SK-N-SH (cell line): ENCODE measurements at regions not wholly inside any gene's neighbourhood (a gene's known extent, or its start where the extent isn't known, plus 50 kb on each side); places are given as distances from the start of the nearest gene placed in this dataset.

Experiments used
- CTCF ChIA-PET: fragments of 300-600, 350-600 bp; formaldehyde crosslinking; extraction: SDS; loops from one replicate; lab custom pipeline; 2021; lab: Yijun Ruan, JAX
- POLR2A ChIA-PET: fragments of 350-600 bp; sonication (Branson Sonifier 250); formaldehyde crosslinking; extraction: SDS; loops from one replicate; lab custom pipeline; 2020; ENCODE audit warnings: antibody characterized with exemption, inconsistent platforms; lab: Yijun Ruan, JAX
- DNase-seq: peaks from one replicate; pipeline ENCODE4 v3.0.0; 2012
- H2AFZ ChIP-seq: fragments of 200-600 bp; sonication (generic); 2 replicates; pipeline ENCODE4 v1.8.1; 2016; ENCODE audit warnings: antibody characterized with exemption, mild to moderate bottlenecking, low read depth
- H3F3A ChIP-seq: fragments of 200-600 bp; sonication (generic); replicated peaks from 2 replicates; pipeline ENCODE3; 2016; ENCODE audit warnings: antibody characterized with exemption, mild to moderate bottlenecking; ENCODE audit not compliant: insufficient read depth
- H3K27ac ChIP-seq, 2 experiments: fragments of 200-500 bp in 1 of 2; fragments of 200-600 bp in 1 of 2; sonication (Bioruptor generic) in 1 of 2; sonication (generic), shearing (Covaris generic) in 1 of 2; 2 replicates each; pipeline versions ENCODE4 v1.5.1 to v1.6.1; 2014 to 2016; ENCODE audit warnings: low read depth in 2 of 2, inconsistent platforms in 1 of 2, low read length in 1 of 2, mild to moderate bottlenecking in 1 of 2, mixed read lengths in 1 of 2
- H3K27me3 ChIP-seq: fragments of 200-600 bp; sonication (generic), shearing (Covaris generic); 2 replicates; pipeline ENCODE4 v1.6.1; 2016; ENCODE audit warnings: mixed run types; ENCODE audit not compliant: insufficient read depth
- H3K36me3 ChIP-seq, 2 experiments: fragments of 200-500 bp in 1 of 2; fragments of 200-600 bp in 1 of 2; sonication (Bioruptor generic) in 1 of 2; sonication (generic) in 1 of 2; replicated peaks in 1 of 2; 2 replicates each; pipeline versions ENCODE3 to v1.5.1; 2014 to 2016; ENCODE audit warnings: low read length in 1 of 2, mild to moderate bottlenecking in 1 of 2; ENCODE audit not compliant: insufficient read depth in 2 of 2, control insufficient read depth in 1 of 2
- H3K4me1 ChIP-seq, 2 experiments: fragments of 200-500 bp in 1 of 2; fragments of 200-600 bp in 1 of 2; sonication (Bioruptor generic) in 1 of 2; sonication (generic), shearing (Covaris generic) in 1 of 2; 2 replicates each; pipeline versions ENCODE4 v1.5.1 to v1.6.1; 2014 to 2016; ENCODE audit warnings: low read depth in 1 of 2, low read length in 1 of 2, mixed run types in 1 of 2; ENCODE audit not compliant: insufficient read depth in 2 of 2, control insufficient read depth in 1 of 2
- H3K4me2 ChIP-seq: fragments of 200-600 bp; sonication (generic), shearing (Covaris generic); 2 replicates; pipeline ENCODE4 v1.6.1; 2017; ENCODE audit warnings: mixed run types
- H3K4me3 ChIP-seq, 2 experiments: fragments of 200-500 bp in 1 of 2; fragments of 200-600 bp in 1 of 2; sonication (Bioruptor generic) in 1 of 2; sonication (generic), shearing (Covaris generic) in 1 of 2; 2 replicates each; pipeline versions ENCODE4 v1.5.1 to v1.8.1; 2014 to 2016; ENCODE audit warnings: low read depth in 2 of 2, inconsistent platforms in 1 of 2, low read length in 1 of 2, mild to moderate bottlenecking in 1 of 2, mixed read lengths in 1 of 2, moderate library complexity in 1 of 2
- H3K79me2 ChIP-seq: fragments of 200-600 bp; sonication (generic); 2 replicates; pipeline ENCODE4 v1.8.1; 2017; ENCODE audit warnings: mild to moderate bottlenecking; ENCODE audit not compliant: insufficient read depth
- H3K9ac ChIP-seq: fragments of 200-600 bp; sonication (generic); 2 replicates; pipeline ENCODE4 v1.6.1; 2017; ENCODE audit warnings: mixed run types
- H3K9me2 ChIP-seq: fragments of 200-600 bp; sonication (generic); 2 replicates; pipeline ENCODE4 v1.6.1; 2017; ENCODE audit warnings: mixed run types
- H3K9me3 ChIP-seq: fragments of 200-600 bp; sonication (generic); 2 replicates; pipeline ENCODE4 v1.6.1; 2017; ENCODE audit warnings: mixed run types, mild to moderate bottlenecking, moderate library complexity
- H4K20me1 ChIP-seq: fragments of 200-600 bp; sonication (generic); 2 replicates; pipeline ENCODE4 v1.6.1; 2017; ENCODE audit warnings: mild to moderate bottlenecking, mixed run types; ENCODE audit not compliant: insufficient read depth
- EZH2phosphoT487 ChIP-seq: fragments of 200-600 bp; sonication (generic); IDR thresholded peaks from 2 replicates; pipeline ENCODE4 v1.6.1; 2017; ENCODE audit warnings: low read depth, mixed run types, mild to moderate bottlenecking, antibody characterized with exemption, moderate library complexity, borderline replicate concordance
- FOSL2 ChIP-seq: IDR thresholded peaks from 2 replicates; pipeline ENCODE4 v1.4.0; 2012; ENCODE audit warnings: low read depth, mild to moderate bottlenecking, moderate library complexity, borderline replicate concordance
- FOXJ3 ChIP-seq: sonication (generic); formaldehyde crosslinking; IDR thresholded peaks from 2 replicates; pipeline ENCODE4 v1.5.1; 2020; ENCODE audit warnings: mild to moderate bottlenecking, missing genetic modification reagents
- GABPA ChIP-seq: IDR thresholded peaks from 2 replicates; pipeline ENCODE4 v1.4.0; 2012; ENCODE audit warnings: low read depth, mild to moderate bottlenecking
- GATA2 ChIP-seq: sonication (generic); formaldehyde crosslinking; IDR thresholded peaks from 2 replicates; pipeline ENCODE4 v1.5.0; 2020; ENCODE audit warnings: mild to moderate bottlenecking, missing genetic modification reagents
- JUND ChIP-seq: IDR thresholded peaks from 2 replicates; pipeline ENCODE4 v1.4.0; 2012
- MEF2A ChIP-seq: IDR thresholded peaks from 2 replicates; pipeline ENCODE4 v1.4.0; 2012; ENCODE audit warnings: low read depth, borderline replicate concordance
- NFIC ChIP-seq: IDR thresholded peaks from 2 replicates; pipeline ENCODE4 v1.4.0; 2012; ENCODE audit warnings: borderline replicate concordance
- NRF1 ChIP-seq: IDR thresholded peaks from 2 replicates; pipeline ENCODE4 v1.6.1; 2012; ENCODE audit warnings: low read depth, mild to moderate bottlenecking, low read length
- POLR2AphosphoS5 ChIP-seq: IDR thresholded peaks from 2 replicates; pipeline ENCODE4 v1.6.1; 2012; ENCODE audit warnings: low read depth, low read length
- RCOR1 ChIP-seq: fragments of 150-350 bp; IDR thresholded peaks from 2 replicates; pipeline ENCODE4 v1.6.1; 2017; ENCODE audit warnings: antibody characterized with exemption, low read length
- REST ChIP-seq: IDR thresholded peaks from 2 replicates; pipeline ENCODE4 v1.6.1; 2012; ENCODE audit warnings: mild to moderate bottlenecking, low read depth, low read length, moderate library complexity
- RFX5 ChIP-seq: IDR thresholded peaks from 2 replicates; pipeline ENCODE4 v1.6.1; 2012; ENCODE audit warnings: mild to moderate bottlenecking, improper control_type of control experiment, low read length
- SIN3A ChIP-seq: IDR thresholded peaks from 2 replicates; pipeline ENCODE4 v1.6.1; 2012; ENCODE audit warnings: low read depth, mild to moderate bottlenecking, low read length, moderate library complexity, borderline replicate concordance
- SMC3 ChIP-seq: IDR thresholded peaks from 2 replicates; pipeline ENCODE4 v1.6.1; 2012; ENCODE audit warnings: low read depth, low read length, improper control_type of control experiment
- TCF12 ChIP-seq: IDR thresholded peaks from 2 replicates; pipeline ENCODE4 v1.4.0; 2012
- ZBTB33 ChIP-seq: IDR thresholded peaks from 2 replicates; pipeline ENCODE4 v1.4.0; 2012; ENCODE audit warnings: low read depth, borderline replicate concordance
- WGBS: methylation state at CpG from one replicate; pipeline ENCODE4 v1.1.6; 2017; ENCODE audit warnings: low lambda C conversion rate; 5-methylcytosine and 5-hydroxymethylcytosine counted together
- TF ChIP-seq, protein P1 (sequence below): IDR thresholded peaks from 2 replicates; pipeline ENCODE4; 2012

DNA sequence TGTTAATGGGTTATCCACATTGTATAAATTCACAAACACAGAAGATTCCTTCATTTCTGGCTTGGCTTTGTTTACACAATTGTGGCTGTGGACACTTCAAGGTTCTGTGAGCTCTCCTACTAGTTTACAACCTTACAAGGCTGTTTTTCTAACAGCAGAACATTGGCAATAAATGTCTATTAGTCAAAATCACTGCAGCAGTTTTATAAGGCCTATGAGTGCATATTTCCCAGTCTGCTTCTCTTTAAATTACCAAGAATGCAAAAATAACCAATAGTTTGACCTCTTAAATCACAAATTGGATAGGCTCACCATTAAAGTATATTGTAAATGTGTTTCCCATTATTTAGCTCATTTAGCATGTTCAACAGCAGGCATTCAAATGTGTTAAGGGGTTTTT lies 239.2 kb downstream of the DKK2 start:
- no peak for DNase-seq
- CTCF ChIA-PET, result interaction anchor here (0.6 kb wide), 1 partner anchor 22 kb away, joined by 3 read pairs; no protein-coding TSS in a partner anchor

DNA sequence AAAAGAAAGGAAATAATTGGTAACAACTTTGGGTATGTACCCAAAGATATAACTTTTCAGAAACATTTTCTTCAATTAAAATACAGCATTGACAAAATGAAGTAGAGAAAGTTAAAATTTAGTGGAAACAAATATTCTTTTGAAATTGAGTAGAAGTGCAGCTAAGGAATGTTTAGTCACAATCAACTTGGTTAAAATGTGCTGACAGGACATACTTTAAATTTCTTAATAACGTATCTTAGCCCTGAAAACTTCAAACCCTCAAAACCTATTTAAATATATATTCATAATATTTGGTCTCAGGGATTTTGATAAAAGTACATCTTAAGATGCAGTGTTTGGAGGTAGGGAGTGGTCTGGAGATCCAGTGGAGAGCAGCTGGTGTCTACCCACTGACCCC lies 240.8 kb downstream of the DKK2 start:
- Histone ChIP-seq H3K9me3 (no peaks in the 10 kb centered on the region), H3K9ac (no peak overlapping the region), H2AFZ (no peak overlapping the region), H3K9me2 (no peaks in the 10 kb centered on the region), H3K27me3 (no peaks in the 10 kb centered on the region), H3K4me2 (no peak overlapping the region), H4K20me1 (no peaks in the 10 kb centered on the region), H3K36me3 (no peaks in the 10 kb centered on the region), H3K79me2 (no peaks in the 10 kb centered on the region), H3K27ac (no peak overlapping the region), H3F3A (no peaks in the 10 kb centered on the region), H3K4me3 (no peak overlapping the region), H3K4me1 (no peaks in the 10 kb centered on the region)
- 55% methylated on average over 1 of the region's 1 CpG for WGBS
- no peak for DNase-seq
- POLR2A ChIA-PET, result no interaction called here
- no peak for TF ChIP-seq RCOR1
- no peak for TF ChIP-seq SMC3
- TF ChIP-seq REST, result no peak
- no peak for TF ChIP-seq RFX5
- TF ChIP-seq NRF1, result no peak
- no peak for TF ChIP-seq POLR2AphosphoS5
- TF ChIP-seq SIN3A, result no peak
- CTCF ChIA-PET, result no interaction called here

More for the DNA sequence above, 239.2 kb downstream of the DKK2 start:
- Histone ChIP-seq H3K79me2 (no peaks in the 10 kb centered on the region), H3K4me1 (no peaks in the 10 kb centered on the region), H3K36me3 (no peaks in the 10 kb centered on the region), H2AFZ (no peak overlapping the region), H3K27me3 (no peaks in the 10 kb centered on the region), H3F3A (no peaks in the 10 kb centered on the region), H4K20me1 (no peaks in the 10 kb centered on the region), H3K9me3 (no peaks in the 10 kb centered on the region), H3K27ac (no peak overlapping the region), H3K9ac (no peak overlapping the region), H3K4me3 (no peak overlapping the region), H3K4me2 (no peak overlapping the region), H3K9me2 (no peaks in the 10 kb centered on the region)
- POLR2A ChIA-PET, result no interaction called here
- no peak for TF ChIP-seq GABPA

GRCh38 chr4:106793933-106794332 lies 242.2 kb downstream of the DKK2 start:
- DNase-seq, result no peak

More at GRCh38 chr4:106793933-106794332, 242.2 kb downstream of the DKK2 start:
- Histone ChIP-seq H3K9me2 (no peaks in the 10 kb centered on the region), H2AFZ (no peak overlapping the region), H4K20me1 (no peaks in the 10 kb centered on the region), H3K27ac (no peak overlapping the region), H3K4me1 (no peaks in the 10 kb centered on the region), H3K79me2 (no peaks in the 10 kb centered on the region), H3K9ac (no peak overlapping the region), H3K9me3 (no peaks in the 10 kb centered on the region), H3K4me2 (no peak overlapping the region), H3K27me3 (no peaks in the 10 kb centered on the region), H3K36me3 (no peaks in the 10 kb centered on the region), H3K4me3 (no peak overlapping the region), H3F3A (no peaks in the 10 kb centered on the region)
- CTCF ChIA-PET, result no interaction called here
- POLR2A ChIA-PET, result no interaction called here
- TF ChIP-seq RCOR1, result no peak
- TF ChIP-seq NFIC, result no peak
- no peak for TF ChIP-seq ZBTB33
- no peak for TF ChIP-seq MEF2A
- TF ChIP-seq FOSL2, result no peak
- TF ChIP-seq JUND, result no peak
- TF ChIP-seq NRF1, result no peak
- TF ChIP-seq EZH2phosphoT487, result no peak
- TF ChIP-seq TCF12, result no peak
- no peak for TF ChIP-seq GATA2 (CRISPR knock-in tag)
- TF ChIP-seq, protein P1, sequence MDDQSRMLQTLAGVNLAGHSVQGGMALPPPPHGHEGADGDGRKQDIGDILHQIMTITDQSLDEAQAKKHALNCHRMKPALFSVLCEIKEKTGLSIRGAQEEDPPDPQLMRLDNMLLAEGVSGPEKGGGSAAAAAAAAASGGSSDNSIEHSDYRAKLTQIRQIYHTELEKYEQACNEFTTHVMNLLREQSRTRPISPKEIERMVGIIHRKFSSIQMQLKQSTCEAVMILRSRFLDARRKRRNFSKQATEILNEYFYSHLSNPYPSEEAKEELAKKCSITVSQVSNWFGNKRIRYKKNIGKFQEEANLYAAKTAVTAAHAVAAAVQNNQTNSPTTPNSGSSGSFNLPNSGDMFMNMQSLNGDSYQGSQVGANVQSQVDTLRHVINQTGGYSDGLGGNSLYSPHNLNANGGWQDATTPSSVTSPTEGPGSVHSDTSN, result no peak
- TF ChIP-seq FOXJ3 (CRISPR knock-in tag), result no peak
